Stomach (tissue), 8 donors: ENCODE measurements at regions not wholly inside any gene's neighbourhood (a gene's known extent, or its start where the extent isn't known, plus 50 kb on each side); places are given as distances from the start of the nearest gene placed in this dataset.
A peak's percentile ranks its signal among the peaks of the same experiment; 100 is the strongest.

Experiments used
- DNase-seq, 2 donors: peaks; one replicate each; pipeline versions ENCODE4 v3.0.0 to v3.0.0-alpha.2; 2013 to 2019
- H3K27ac ChIP-seq, 5 donors: fragments of 200-600 bp in 4 of 5; sonication (generic) in 4 of 5; one replicate each; pipeline ENCODE4 v1.5.1; 2013 to 2019; ENCODE audit warnings: mild to moderate bottlenecking in 1 of 5, moderate library complexity in 1 of 5
- H3K27me3 ChIP-seq, 3 donors: fragments of 200-600 bp; sonication (generic); one replicate each; pipeline ENCODE4 v1.5.1; 2017 to 2019; ENCODE audit warnings: mixed run types in 1 of 3
- H3K36me3 ChIP-seq, 4 donors: fragments of 200-600 bp; sonication (generic); 1 replicate in 3 of 4; 2 replicates in 1 of 4; pipeline ENCODE4 v1.5.1; 2016 to 2019
- H3K4me1 ChIP-seq, 4 donors: fragments of 200-600 bp; sonication (generic); one replicate each; pipeline ENCODE4 v1.5.1; 2016 to 2019
- H3K4me3 ChIP-seq, 4 donors: fragments of 200-600 bp; sonication (generic) in 3 of 4; one replicate each; pipeline ENCODE4 v1.5.1; 2016 to 2019; ENCODE audit warnings: mild to moderate bottlenecking in 1 of 4
- H3K9me3 ChIP-seq, 4 donors: fragments of 200-600 bp; sonication (generic); one replicate each; pipeline ENCODE4 v1.5.1; 2016 to 2019
- CTCF ChIP-seq, 7 experiments: fragments of 450-650 bp in 4 of 7; fragments of 200-600 bp in 3 of 7; sonication (generic) in 3 of 7; IDR thresholded peaks; one replicate each; pipeline ENCODE4 v1.5.1; 2016 to 2019; ENCODE audit warnings: antibody characterized with exemption in 7 of 7, control low read depth in 2 of 7, mild to moderate bottlenecking in 1 of 7
- EP300 ChIP-seq: sonication (generic); formaldehyde crosslinking; IDR thresholded peaks from one replicate; pipeline ENCODE4 v1.6.1; 2017; ENCODE audit warnings: antibody characterized with exemption
- POLR2A ChIP-seq, 4 donors: fragments of 450-650 bp; IDR thresholded peaks; one replicate each; pipeline ENCODE4 v1.6.1; 2016; ENCODE audit warnings: antibody characterized with exemption in 4 of 4, control low read depth in 2 of 4, mild to moderate bottlenecking in 1 of 4, moderate library complexity in 1 of 4
- POLR2AphosphoS5 ChIP-seq, 3 donors: sonication (generic); formaldehyde crosslinking; IDR thresholded peaks; one replicate each; pipeline ENCODE4 v1.6.1; 2016; ENCODE audit warnings: antibody characterized with exemption in 3 of 3
- WGBS, 5 donors: extraction: QIAGEN DNeasy Blood & Tissue Kit in 3 of 5; methylation state at CpG; one replicate each; pipeline versions ENCODE4 v1.1.5 to v1.1.7; 2013 to 2018; 5-methylcytosine and 5-hydroxymethylcytosine counted together
- intact Hi-C: fragments of 100-400 bp; cut with DNase I; formaldehyde crosslinking; loops from one replicate; pipeline ENCODE4 v1.15.1; 2023; ENCODE audit warnings: low total_unique reads
- donor health status: healthy with polysubstance abuse.
- donor health status: Bipolar disorder and iron deficiency.
- donor health status: healthy.

GRCh38 chr4:158010361-158010760, 162.5 kb downstream of the GASK1B start:
- no peak for TF ChIP-seq CTCF (IDR thresholded peaks at IDR 0.05)
- TF ChIP-seq POLR2A (IDR thresholded peaks at IDR 0.05) = no peak
- no peak for TF ChIP-seq EP300
- no peak for TF ChIP-seq POLR2AphosphoS5 (IDR thresholded peaks at IDR 0.05)
- no peaks in the 10 kb centered on the region for H3K9me3 ChIP-seq
- 77 to 87% (median 82%) methylated on average over 5 of the region's 5 CpGs for WGBS, 5 donors
- H3K4me3 ChIP-seq = no peak overlapping the region
- intact Hi-C loops = no loop called here
- H3K36me3 ChIP-seq = no peaks in the 10 kb centered on the region
- peaks cover 0 to 19% (median 0%) of the 10 kb centered on the region in 4 donors for H3K4me1 ChIP-seq
- H3K27me3 ChIP-seq = no peaks in the 10 kb centered on the region
- no peak for DNase-seq
- no peak overlapping the region for H3K27ac ChIP-seq

- Histone ChIP-seq H3K4me3 (no peak overlapping the region), H3K36me3 (no peaks in the 10 kb centered on the region), H3K4me1 (peaks cover 0 to 19% (median 0%) of the 10 kb centered on the region in 4 donors), H3K27ac (no peak overlapping the region), H3K27me3 (no peaks in the 10 kb centered on the region), H3K9me3 (no peaks in the 10 kb centered on the region)
- TF ChIP-seq EP300 (no peak), POLR2A (IDR thresholded peaks at IDR 0.05) (no peak), CTCF (IDR thresholded peaks at IDR 0.05) (no peak), POLR2AphosphoS5 (IDR thresholded peaks at IDR 0.05) (no peak)
- intact Hi-C loops = no loop called here
- 73 to 79% (median 77%) methylated on average over 6 of the region's 6 CpGs for WGBS, 5 donors
- peak in 1 of 2 donors; percentile 16 for DNase-seq
Measured at GRCh38 chr4:158008551-158009218, 164.1 kb downstream of the GASK1B start.

- Histone ChIP-seq H3K27me3 (no peaks in the 10 kb centered on the region), H3K36me3 (no peaks in the 10 kb centered on the region), H3K27ac (peak overlapping the region in 3 of 5 donors; percentile 15 to 66 (median 18)), H3K4me3 (no peak overlapping the region), H3K9me3 (no peaks in the 10 kb centered on the region), H3K4me1 (peaks cover 0 to 19% (median 0%) of the 10 kb centered on the region in 4 donors)
- no peak for TF ChIP-seq CTCF (IDR thresholded peaks at IDR 0.05)
- TF ChIP-seq POLR2A (IDR thresholded peaks at IDR 0.05) = no peak
- no peak for TF ChIP-seq POLR2AphosphoS5 (IDR thresholded peaks at IDR 0.05)
- no peak for TF ChIP-seq EP300
- intact Hi-C loops = no loop called here
- 68 to 83% (median 80%) methylated on average over 3 of the region's 3 CpGs for WGBS, 5 donors
- no peak for DNase-seq
Measured at GRCh38 chr4:158007566-158007965, 165.3 kb downstream of the GASK1B start.

GRCh38 chr4:158006990-158007389, 165.8 kb downstream of the GASK1B start:
- intact Hi-C loops = no loop called here
- peak overlapping the region in 3 of 5 donors; percentile 20 to 66 (median 46) for H3K27ac ChIP-seq
- H3K36me3 ChIP-seq = no peaks in the 10 kb centered on the region
- no peaks in the 10 kb centered on the region for H3K27me3 ChIP-seq
- H3K9me3 ChIP-seq = no peaks in the 10 kb centered on the region
- no peak overlapping the region for H3K4me3 ChIP-seq
- peaks cover 0 to 19% (median 0%) of the 10 kb centered on the region in 4 donors for H3K4me1 ChIP-seq
- no peak for TF ChIP-seq EP300
- TF ChIP-seq POLR2AphosphoS5 (IDR thresholded peaks at IDR 0.05) = peak in 1 of 3 donors; percentile 11
- DNase-seq = peak in 1 of 2 donors; percentile 70

- peak in 1 of 2 donors; percentile 25 for DNase-seq
- intact Hi-C loops = no loop called here
- no peak overlapping the region for H3K27ac ChIP-seq
- TF ChIP-seq POLR2AphosphoS5 (IDR thresholded peaks at IDR 0.05) (no peak), EP300 (no peak), CTCF (IDR thresholded peaks at IDR 0.05) (no peak), POLR2A (IDR thresholded peaks at IDR 0.05) (no peak)
- H3K4me3 ChIP-seq = no peak overlapping the region
- H3K4me1 ChIP-seq = peaks cover 0 to 19% (median 0%) of the 10 kb centered on the region in 4 donors
- H3K9me3 ChIP-seq = no peaks in the 10 kb centered on the region
- H3K27me3 ChIP-seq = no peaks in the 10 kb centered on the region
- WGBS, 5 donors = 69 to 89% (median 80%) methylated on average over 2 of the region's 2 CpGs
- H3K36me3 ChIP-seq = no peaks in the 10 kb centered on the region
Measured at GRCh38 chr4:158005021-158005420, 167.8 kb downstream of the GASK1B start.
